K562 (cell line): ENCODE measurements at regions not wholly inside any gene's neighbourhood (a gene's known extent, or its start where the extent isn't known, plus 50 kb on each side); places are given as distances from the start of the nearest gene placed in this dataset.

Source experiments
- ATAC-seq: fragments of 200-7000 bp; cut with Tn5 transposase; 3 replicates; pipeline ENCODE4 v1.9.1; 2020; ENCODE audit warnings: moderate library complexity
- BruUV-seq: library from RNA; stranded (reverse); fragments of 400-500 nt; replicated peaks from 2 replicates; lab custom pipeline; 2021; lab: Mats Ljungman, UMichigan
- CTCF ChIA-PET: fragments of 300-600 bp; formaldehyde crosslinking; extraction: SDS; loops from one replicate; lab custom pipeline; 2021; ENCODE audit warnings: low intra/inter-chr PET ratio; lab: Yijun Ruan, JAX
- POLR2A ChIA-PET: fragments of 300-600, 350-650 bp; sonication (Branson Sonifier 250); formaldehyde crosslinking; extraction: SDS; loops from one replicate; lab custom pipeline; 2021; ENCODE audit warnings: antibody characterized with exemption, inconsistent platforms; lab: Yijun Ruan, JAX
- DNase-seq, 4 experiments: peaks; one replicate each; pipeline versions ENCODE4 v3.0.0 to v3.0.0-alpha.2; 2011 to 2018; ENCODE audit warnings: low spot score in 3 of 4, mixed read lengths in 3 of 4; ENCODE audit errors: extremely low read depth in 1 of 4
- FAIRE-seq: peaks from 2 replicates; lab custom pipeline; 2011; peaks lifted over from hg19 to GRCh38; lab: Jason Lieb, UNC
- H2AFZ ChIP-seq: 2 replicates; pipeline ENCODE4 v1.6.0; 2011; ENCODE audit warnings: low read depth, low read length, control low read depth, inconsistent platforms
- H3K27ac ChIP-seq: fragments of 200-600 bp; 3 replicates; pipeline ENCODE4 v1.8.0; 2011; ENCODE audit warnings: low read depth, mild to moderate bottlenecking, control low read depth, inconsistent platforms, low read length, moderate library complexity, mixed read lengths; ENCODE audit errors: extremely low read depth
- H3K27me3 ChIP-seq, 2 experiments: fragments of 300-600 bp in 1 of 2; 2 replicates in 1 of 2; 3 replicates in 1 of 2; pipeline versions ENCODE4 v1.6.0 to v1.8.0; 2011; ENCODE audit warnings: inconsistent platforms in 2 of 2, low read length in 2 of 2, mild to moderate bottlenecking in 1 of 2, mixed read lengths in 1 of 2, moderate library complexity in 1 of 2; ENCODE audit not compliant: control insufficient read depth in 2 of 2, insufficient read depth in 2 of 2
- H3K36me3 ChIP-seq: fragments of 300-600 bp; 3 replicates; pipeline ENCODE4 v1.8.0; 2011; ENCODE audit warnings: mild to moderate bottlenecking, low read length, inconsistent platforms; ENCODE audit not compliant: control insufficient read depth, insufficient read depth
- H3K4me1 ChIP-seq, 2 experiments: fragments of 200-600 bp in 1 of 2; replicated peaks in 1 of 2; 2 replicates in 1 of 2; 3 replicates in 1 of 2; pipeline versions ENCODE4 v1.5.1 to v1.8.0; 2011; ENCODE audit warnings: inconsistent platforms in 2 of 2, low read length in 2 of 2, mild to moderate bottlenecking in 1 of 2, mixed read lengths in 1 of 2, moderate library complexity in 1 of 2; ENCODE audit not compliant: control insufficient read depth in 2 of 2, insufficient read depth in 2 of 2
- H3K4me2 ChIP-seq: 2 replicates; pipeline ENCODE4 v1.6.1; 2011; ENCODE audit warnings: low read length, control low read depth, inconsistent platforms, mixed read lengths; ENCODE audit not compliant: insufficient read depth
- H3K4me3 ChIP-seq: fragments of 200-600 bp; sonication (generic), shearing (Covaris generic); 2 replicates; pipeline ENCODE4 v1.5.1; 2016; ENCODE audit warnings: control low read depth, inconsistent platforms
- H3K79me2 ChIP-seq: fragments of 200-600 bp; 3 replicates; pipeline ENCODE4 v1.8.0; 2011; ENCODE audit warnings: low read length, inconsistent platforms; ENCODE audit not compliant: control insufficient read depth, insufficient read depth
- H3K9ac ChIP-seq, 2 experiments: 2 replicates each; pipeline versions ENCODE4 v1.6.0 to v1.6.1; 2011; ENCODE audit warnings: low read depth in 2 of 2, low read length in 2 of 2, control low read depth in 1 of 2, inconsistent platforms in 1 of 2, mild to moderate bottlenecking in 1 of 2, mixed read lengths in 1 of 2; ENCODE audit not compliant: insufficient read depth in 1 of 2
- H3K9me1 ChIP-seq: one replicate; pipeline ENCODE4 v1.6.0; 2011; ENCODE audit warnings: inconsistent platforms, mild to moderate bottlenecking, low read length, moderate library complexity; ENCODE audit not compliant: control insufficient read depth, insufficient read depth
- H3K9me3 ChIP-seq: replicated peaks from 2 replicates; pipeline ENCODE4 v1.5.1; 2011; ENCODE audit warnings: low read depth, low read length, inconsistent platforms; ENCODE audit not compliant: control insufficient read depth, insufficient read depth
- H4K20me1 ChIP-seq: replicated peaks from 2 replicates; pipeline ENCODE4 v1.6.1; 2011; ENCODE audit warnings: low read length, inconsistent platforms, mixed read lengths; ENCODE audit not compliant: control insufficient read depth, insufficient read depth
- CTCFL ChIP-seq: IDR thresholded peaks from 2 replicates; pipeline ENCODE4 v1.6.1; 2011; ENCODE audit warnings: borderline replicate concordance, low read depth, mild to moderate bottlenecking, moderate library complexity, low read length; ENCODE audit not compliant: insufficient read depth, poor library complexity, severe bottlenecking
- E2F5 ChIP-seq: sonication (generic); formaldehyde crosslinking; IDR thresholded peaks from 2 replicates; pipeline ENCODE4 v1.8.0; 2022; ENCODE audit warnings: mild to moderate bottlenecking, missing genetic modification reagents
- ERF ChIP-seq: fragments of 450-650 bp; formaldehyde crosslinking; IDR thresholded peaks from 2 replicates; pipeline ENCODE4 v1.4.0; 2020; ENCODE audit warnings: mild to moderate bottlenecking, mixed read lengths
- REST ChIP-seq, 2 experiments: fragments of 450-650 bp; formaldehyde crosslinking in 1 of 2; IDR thresholded peaks; 2 replicates each; pipeline versions ENCODE4 v1.4.0 to v1.6.1; 2014 to 2020; ENCODE audit warnings: mild to moderate bottlenecking in 2 of 2, borderline replicate concordance in 1 of 2, low read depth in 1 of 2
- RNF219 ChIP-seq: fragments of 250-450 bp; sonication (Bioruptor Pico); IDR thresholded peaks from 2 replicates; pipeline ENCODE4 v1.5.0; 2022; ENCODE audit warnings: mild to moderate bottlenecking
- ZEB2 ChIP-seq: fragments of 450-650 bp; IDR thresholded peaks from 2 replicates; pipeline ENCODE4 v1.6.1; 2016
- WGBS: fragments of 100-300 bp; shearing (Covaris generic); methylation state at CpG from one replicate; pipeline ENCODE4 v1.1.6; 2016; ENCODE audit warnings: low coverage, mixed read lengths; ENCODE audit not compliant: insufficient coverage; ENCODE audit errors: missing lambda C conversion rate; 5-methylcytosine and 5-hydroxymethylcytosine counted together
- in situ Hi-C: fragments of 300-500 bp; cut with MboI; formaldehyde crosslinking; loops from 4 replicates; pipeline ENCODE4 v1.15.0; 2018; ENCODE audit warnings: inconsistent platforms, mixed read lengths
- intact Hi-C: fragments of 100-400 bp; cut with micrococcal nuclease; formaldehyde crosslinking; loops from 2 replicates; pipeline ENCODE4 v1.14.2; 2022

- no TSS peak for BruUV-seq
- no peaks in the 10 kb centered on the region for H3K9me3 ChIP-seq
- no peak overlapping the region for H2AFZ ChIP-seq
- no peaks in the 10 kb centered on the region for H3K9me1 ChIP-seq
- POLR2A ChIA-PET: interaction anchor here (0.9 kb wide), 1 partner anchor 20 kb away, joined by 3 read pairs; no protein-coding TSS in a partner anchor
- DNase-seq (peak; percentile 39 to 62 (median 54)), FAIRE-seq (peak; percentile 90), ATAC-seq (peak; percentile 90)
- no peaks in the 10 kb centered on the region for H3K36me3 ChIP-seq
- CTCF ChIA-PET: interaction anchor here (0.6 to 1.2 kb wide), 2 partner anchors 99 to 673 kb away, joined by 3 read pairs; no protein-coding TSS in a partner anchor
- no peaks in the 10 kb centered on the region for H4K20me1 ChIP-seq
- no peak overlapping the region for H3K27ac ChIP-seq
- H3K4me3 ChIP-seq: no peak overlapping the region
- no peak overlapping the region for H3K9ac ChIP-seq
- intact Hi-C loops: loop anchor here (10.0 kb wide), 1 partner anchor 301 kb away; no protein-coding TSS in a partner anchor
- H3K4me2 ChIP-seq: no peak overlapping the region
- in situ Hi-C loops: no loop called here
- H3K4me1 ChIP-seq: no peaks in the 10 kb centered on the region
- no peaks in the 10 kb centered on the region for H3K27me3 ChIP-seq
- WGBS: 1% methylated on average over 9 of the region's 9 CpGs
- no peaks in the 10 kb centered on the region for H3K79me2 ChIP-seq
- no peak for TF ChIP-seq ZEB2
- TF ChIP-seq E2F5 (CRISPR knock-in tag): no peak
- TF ChIP-seq CTCFL: no peak
- TF ChIP-seq REST (IDR thresholded peaks at IDR 0.05; ENCODE audit: borderline replicate concordance): peak; percentile 30; the same call in 1 of the 2 replicates
- TF ChIP-seq REST (CRISPR knock-in tag; IDR thresholded peaks at IDR 0.05; ENCODE audit: low read depth): no peak
- no peak for TF ChIP-seq RNF219 (CRISPR knock-in tag)
- no peak for TF ChIP-seq ERF (CRISPR knock-in tag)
Measured at GRCh38 chr12:13864081-13864673, 117.2 kb downstream of the GRIN2B start.
